BE2C (cell line): ENCODE measurements at regions not wholly inside any gene's neighbourhood (a gene's known extent, or its start where the extent isn't known, plus 50 kb on each side); places are given as distances from the start of the nearest gene placed in this dataset.
"Not testable (repeated sequence)": the region's sequence is repeated elsewhere in the genome, so short reads cannot be mapped to it uniquely, and the experiment has no call there.

Experiments
- DNase-seq: peaks from one replicate; pipeline ENCODE4 v3.0.0-alpha.2; 2020
- H3K27me3 ChIP-seq: fragments of 250-450 bp; sonication (Bioruptor Pico); 2 replicates; pipeline ENCODE4 v1.5.1; 2020; ENCODE audit warnings: mild to moderate bottlenecking
- H3K36me3 ChIP-seq: fragments of 250-450 bp; sonication (Bioruptor Pico); 2 replicates; pipeline ENCODE4 v1.5.1; 2020; ENCODE audit warnings: mild to moderate bottlenecking
- H3K4me1 ChIP-seq: fragments of 250-450 bp; sonication (Bioruptor Pico); 2 replicates; pipeline ENCODE4 v1.5.1; 2020
- H3K4me3 ChIP-seq: 2 replicates; pipeline ENCODE4 v1.5.1; 2011; ENCODE audit warnings: low read depth, low read length
- H3K9me3 ChIP-seq: fragments of 250-450 bp; sonication (Bioruptor Pico); 2 replicates; pipeline ENCODE4 v1.5.1; 2020

DNA sequence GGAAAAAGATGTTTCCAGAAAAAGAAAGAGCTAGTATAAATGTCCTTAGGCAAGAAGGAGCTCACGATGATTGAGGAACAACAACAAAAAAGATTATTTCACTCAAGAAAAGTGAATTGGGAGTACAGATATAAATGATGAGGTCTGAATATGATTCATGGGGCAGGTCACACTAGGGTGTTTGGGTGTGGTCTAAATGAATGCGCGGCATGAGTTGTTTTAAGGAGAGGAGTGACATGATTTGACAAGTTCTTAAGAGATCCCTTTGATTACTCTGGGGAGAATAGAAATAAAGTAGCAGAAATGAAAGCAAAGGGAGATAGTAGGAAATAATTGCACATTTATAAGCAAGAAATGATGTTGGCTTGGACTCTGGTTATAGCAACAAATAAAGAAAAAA, 59.3 kb downstream of the NUTM2D start:
- not testable (repeated sequence) for H3K27me3 ChIP-seq, DNase-seq, H3K4me3 ChIP-seq, H3K36me3 ChIP-seq, H3K4me1 ChIP-seq, H3K9me3 ChIP-seq

DNA sequence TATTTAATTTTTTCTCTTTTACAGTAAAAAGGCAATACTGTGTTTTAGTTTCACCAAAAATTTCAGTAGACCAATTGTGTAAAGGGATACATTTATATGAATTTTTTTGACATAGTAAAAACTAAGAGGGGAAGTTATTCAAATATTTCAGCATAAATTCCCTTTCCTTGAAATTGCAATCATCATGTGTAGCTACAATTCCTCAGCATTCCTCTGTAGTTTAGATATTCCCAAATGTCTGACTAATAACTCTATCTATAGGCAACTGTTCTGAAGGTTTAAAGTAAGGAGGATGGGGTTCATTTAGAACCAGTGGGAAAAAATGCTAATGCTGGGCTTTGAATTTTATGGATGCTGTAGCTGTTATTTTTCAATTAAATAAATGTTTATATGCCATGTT, 65.1 kb downstream of the NUTM2D start:
- H3K4me1 ChIP-seq, H3K9me3 ChIP-seq, H3K36me3 ChIP-seq, H3K4me3 ChIP-seq, H3K27me3 ChIP-seq, DNase-seq: not testable (repeated sequence)

DNA sequence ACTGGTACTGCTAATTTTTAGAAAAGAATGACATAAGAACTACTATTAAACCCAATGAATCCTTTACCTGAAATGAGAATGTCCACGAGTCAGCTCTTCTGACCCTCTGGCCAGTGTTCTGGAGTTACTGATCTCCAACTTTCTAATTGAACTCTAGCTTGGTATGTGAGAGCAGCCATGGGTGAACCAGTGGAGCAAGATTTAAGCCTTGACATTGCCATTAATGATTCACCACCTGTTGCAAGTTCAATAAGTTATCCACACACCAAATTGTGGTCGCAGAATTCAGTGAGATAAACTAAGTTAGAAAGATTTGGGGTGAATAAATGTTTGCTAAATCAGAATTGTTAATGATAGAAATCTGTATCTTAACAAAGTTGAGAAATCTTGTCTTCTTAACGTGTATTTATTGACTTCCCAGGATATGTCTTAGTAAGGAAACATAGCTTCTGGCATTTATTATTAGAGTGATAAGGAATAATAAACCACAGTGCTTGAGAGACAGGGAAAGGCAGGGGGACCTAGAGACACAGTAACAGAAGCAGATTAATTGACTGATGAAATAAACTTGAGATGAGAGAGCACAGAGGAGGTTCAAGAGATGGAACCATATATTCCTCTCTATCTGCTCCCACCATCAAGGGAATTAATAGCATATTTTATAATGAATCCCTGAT, 67.3 kb downstream of the NUTM2D start:
- H3K36me3 ChIP-seq, DNase-seq: not testable (repeated sequence)

DNA sequence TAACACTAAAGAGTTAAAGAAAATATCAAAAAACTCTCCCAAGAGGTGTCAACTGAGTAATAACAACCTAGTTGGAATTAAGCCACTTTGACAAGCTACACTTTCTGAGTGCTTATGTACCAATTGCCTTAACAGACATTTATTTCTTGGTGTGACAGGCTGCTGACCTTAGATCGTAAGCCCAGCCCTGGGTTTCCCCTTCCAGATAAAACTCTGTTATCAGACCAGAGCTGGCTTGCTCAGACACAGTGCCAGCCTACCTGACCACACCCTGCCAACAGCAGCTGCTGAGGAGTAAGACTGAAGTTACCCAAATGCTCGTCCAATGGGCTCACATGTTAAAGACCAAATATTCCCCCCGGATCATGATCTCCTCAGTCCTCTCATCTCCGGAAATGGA, 70.9 kb upstream of the MINPP1 start:
- H3K4me1 ChIP-seq, H3K27me3 ChIP-seq, H3K9me3 ChIP-seq, H3K4me3 ChIP-seq, H3K36me3 ChIP-seq, DNase-seq: not testable (repeated sequence)

More for the DNA sequence above, 67.3 kb downstream of the NUTM2D start:
- H3K4me1 ChIP-seq, H3K9me3 ChIP-seq, H3K4me3 ChIP-seq, H3K27me3 ChIP-seq: not testable (repeated sequence)

DNA sequence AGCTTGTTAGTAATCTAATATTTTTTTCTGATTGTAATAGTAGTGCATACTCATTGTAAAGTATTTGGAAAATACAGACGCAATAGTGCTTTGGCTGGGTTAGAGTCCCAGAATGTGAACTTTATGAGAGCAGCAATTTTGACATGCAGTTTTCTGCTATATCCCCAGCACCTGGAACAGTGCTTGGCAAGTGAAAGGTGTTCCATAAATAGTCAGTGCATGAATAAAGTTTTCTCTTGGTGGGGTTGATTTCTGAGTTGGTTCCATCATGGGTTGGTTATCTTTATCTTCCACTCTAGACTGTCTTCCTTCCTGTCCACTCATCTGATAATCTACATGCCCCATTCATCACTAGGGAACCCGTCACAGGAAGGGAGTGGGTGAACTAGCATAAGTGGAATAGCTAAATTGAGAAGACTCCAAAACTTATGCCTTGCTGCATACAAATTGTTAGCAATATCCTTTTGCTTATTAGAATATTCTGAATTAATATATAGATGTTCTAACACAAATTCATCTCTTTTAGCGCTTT, 69.3 kb upstream of the MINPP1 start:
- DNase-seq, H3K4me1 ChIP-seq, H3K4me3 ChIP-seq, H3K27me3 ChIP-seq, H3K9me3 ChIP-seq, H3K36me3 ChIP-seq: not testable (repeated sequence)

GRCh38 chr10:87436104-87436503, 68.6 kb upstream of the MINPP1 start:
- not testable (repeated sequence) for H3K27me3 ChIP-seq, H3K4me1 ChIP-seq, H3K36me3 ChIP-seq, H3K9me3 ChIP-seq, H3K4me3 ChIP-seq
- peak; percentile 51 for DNase-seq

DNA sequence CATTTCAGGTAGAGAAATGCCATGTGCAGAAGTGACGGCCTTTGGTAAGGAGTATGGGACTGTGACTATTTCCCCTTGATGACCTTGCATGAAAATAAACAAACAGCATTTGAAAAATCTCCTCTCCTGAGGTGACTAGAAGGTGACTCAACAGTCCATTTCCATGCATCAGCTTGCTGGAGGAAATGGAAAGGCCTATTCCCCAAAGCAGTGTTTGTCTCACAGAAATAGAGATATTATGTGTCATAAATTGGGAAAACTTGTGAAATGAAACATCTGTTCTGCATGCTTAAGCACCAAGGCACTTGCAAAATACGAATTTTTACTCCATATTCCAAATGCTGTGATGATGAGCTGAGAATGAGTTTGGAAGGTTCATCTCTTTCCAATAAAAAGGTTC, 67.2 kb upstream of the MINPP1 start:
- H3K4me1 ChIP-seq, H3K36me3 ChIP-seq, H3K27me3 ChIP-seq, H3K4me3 ChIP-seq, DNase-seq, H3K9me3 ChIP-seq: not testable (repeated sequence)
